ENCODE measurements at regions not wholly inside any gene's neighbourhood (a gene's known extent, or its start where the extent isn't known, plus 50 kb on each side); places are given as distances from the start of the nearest gene placed in this dataset.
A peak's percentile ranks its signal among the peaks of the same experiment; 100 is the strongest.

DNA sequence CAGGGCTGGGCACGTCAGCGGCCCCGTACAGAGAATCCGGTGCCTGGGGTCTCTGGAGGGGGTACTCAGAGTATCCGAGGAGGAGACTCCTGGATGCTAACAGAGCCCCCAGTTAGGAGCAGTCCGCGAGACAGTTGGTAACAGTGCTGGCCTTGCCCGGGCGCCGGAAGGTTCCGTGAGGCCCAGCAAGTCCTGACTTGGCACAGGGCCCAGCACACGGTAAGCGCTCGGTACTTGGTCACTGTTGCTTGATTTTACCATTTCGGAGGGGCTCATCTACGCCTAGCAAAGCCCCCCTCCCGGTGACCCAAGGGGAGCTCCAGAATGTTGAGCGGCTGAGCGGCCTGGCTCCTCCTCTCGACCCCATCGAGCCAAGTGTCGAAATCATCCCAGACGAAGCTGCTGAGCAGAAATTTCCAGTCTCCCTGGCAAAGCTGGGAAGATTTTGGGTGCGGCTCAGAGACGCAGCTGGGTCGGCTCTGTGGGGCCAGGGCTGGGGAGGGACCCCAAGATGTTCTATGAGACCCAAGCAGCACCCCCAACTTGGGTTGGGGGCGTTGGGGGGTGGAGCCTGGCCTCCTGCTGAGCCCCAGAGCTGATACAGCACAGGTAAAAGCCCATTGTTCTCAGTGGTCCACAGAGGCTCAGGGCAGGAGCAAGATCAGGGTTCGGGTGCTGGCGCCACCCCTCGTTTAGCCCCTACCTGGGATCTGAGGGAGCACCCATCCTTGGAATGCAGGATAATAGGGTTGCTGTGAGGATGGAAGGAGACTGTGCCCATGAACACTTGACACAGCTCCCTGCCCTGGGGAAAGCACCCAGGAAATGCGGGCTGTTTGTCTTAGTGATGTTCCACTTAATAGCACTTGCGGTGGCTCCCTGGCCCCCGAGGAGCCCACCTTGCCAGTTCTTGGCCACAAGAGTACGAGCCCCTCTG lies 137.2 kb downstream of the C9orf50 start:
- whole genome bisulfite sequencing, 3 donors: 10 to 15% (median 12%) methylated on average over 30 to 34 of the region's 34 CpGs
- peak overlapping the region; percentile 100 for H3K27ac ChIP-seq
- ATAC-seq (peak; percentile 54 to 76 (median 58)), DNase-seq (peak; percentile 89 to 94)
- intact Hi-C loops (cut with DNase I): loop anchor here (5.0 kb wide), 1 partner anchor 71 kb away; no protein-coding TSS in a partner anchor
- H3K4me3 ChIP-seq: peak overlapping the region; percentile 74
- no peaks in the 10 kb centered on the region for H3K27me3 ChIP-seq (ENCODE audit: insufficient read depth in 3 of 3, low read length in 2 of 3)
- peaks cover 31% of the 10 kb centered on the region for H3K4me1 ChIP-seq
- H3K36me3 ChIP-seq (ENCODE audit: insufficient read depth in 1 of 2, low read depth in 1 of 2): no peaks in the 10 kb centered on the region
- TF ChIP-seq, protein P1, sequence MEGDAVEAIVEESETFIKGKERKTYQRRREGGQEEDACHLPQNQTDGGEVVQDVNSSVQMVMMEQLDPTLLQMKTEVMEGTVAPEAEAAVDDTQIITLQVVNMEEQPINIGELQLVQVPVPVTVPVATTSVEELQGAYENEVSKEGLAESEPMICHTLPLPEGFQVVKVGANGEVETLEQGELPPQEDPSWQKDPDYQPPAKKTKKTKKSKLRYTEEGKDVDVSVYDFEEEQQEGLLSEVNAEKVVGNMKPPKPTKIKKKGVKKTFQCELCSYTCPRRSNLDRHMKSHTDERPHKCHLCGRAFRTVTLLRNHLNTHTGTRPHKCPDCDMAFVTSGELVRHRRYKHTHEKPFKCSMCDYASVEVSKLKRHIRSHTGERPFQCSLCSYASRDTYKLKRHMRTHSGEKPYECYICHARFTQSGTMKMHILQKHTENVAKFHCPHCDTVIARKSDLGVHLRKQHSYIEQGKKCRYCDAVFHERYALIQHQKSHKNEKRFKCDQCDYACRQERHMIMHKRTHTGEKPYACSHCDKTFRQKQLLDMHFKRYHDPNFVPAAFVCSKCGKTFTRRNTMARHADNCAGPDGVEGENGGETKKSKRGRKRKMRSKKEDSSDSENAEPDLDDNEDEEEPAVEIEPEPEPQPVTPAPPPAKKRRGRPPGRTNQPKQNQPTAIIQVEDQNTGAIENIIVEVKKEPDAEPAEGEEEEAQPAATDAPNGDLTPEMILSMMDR (IDR thresholded peaks at IDR 0.05): no peak
- H3K9me3 ChIP-seq: no peaks in the 10 kb centered on the region

DNA sequence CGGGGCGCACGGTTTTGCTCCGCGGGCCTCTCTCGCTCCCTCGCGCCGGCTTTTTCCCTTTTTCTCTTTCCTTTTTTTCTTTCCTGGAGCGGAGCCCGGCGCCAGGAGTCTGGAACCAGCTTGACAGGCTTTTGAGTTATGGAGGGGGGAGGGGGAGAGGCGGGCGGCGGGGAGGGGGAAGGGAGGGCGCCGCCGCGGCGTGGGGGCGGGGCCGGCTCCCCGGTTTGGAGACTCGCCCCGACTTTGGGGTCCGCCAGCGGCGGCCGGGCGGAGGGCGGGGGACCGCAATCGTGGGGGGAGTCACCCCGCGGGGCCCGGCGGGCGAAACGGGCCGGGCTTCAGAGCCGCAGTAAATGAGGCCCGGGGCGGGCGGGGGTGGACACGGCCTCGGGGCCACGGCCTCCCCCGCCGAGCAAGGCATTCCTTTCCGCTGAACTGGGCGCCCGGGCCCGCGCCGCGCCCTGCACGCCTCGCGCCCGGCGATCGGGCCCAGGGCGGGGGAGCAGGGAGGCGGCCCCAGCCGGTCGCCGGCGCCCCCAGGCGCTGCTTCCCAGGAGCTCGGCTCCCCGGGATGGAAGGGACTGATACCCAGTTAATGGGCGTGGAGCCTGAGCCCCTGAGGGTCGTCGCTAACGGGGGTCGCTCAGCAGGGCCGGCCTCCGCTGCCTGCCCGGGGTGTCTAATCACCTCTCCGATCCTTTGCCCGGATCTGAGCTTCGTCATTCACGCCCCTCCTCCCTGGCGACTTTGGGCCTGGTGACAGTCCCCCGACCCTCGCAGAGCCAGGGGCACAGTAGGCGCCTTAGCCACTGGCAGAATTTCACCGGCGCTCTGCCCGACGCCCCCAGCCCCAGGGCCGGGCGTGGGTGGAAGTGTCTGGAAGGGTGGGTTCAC lies 138.1 kb downstream of the C9orf50 start:
- Histone ChIP-seq H3K4me3 (peak overlapping the region; percentile 74), H3K36me3 (ENCODE audit: insufficient read depth in 1 of 2, low read depth in 1 of 2) (no peaks in the 10 kb centered on the region), H3K4me1 (peaks cover 30% of the 10 kb centered on the region), H3K27me3 (ENCODE audit: insufficient read depth in 3 of 3, low read length in 2 of 3) (no peaks in the 10 kb centered on the region), H3K9me3 (no peaks in the 10 kb centered on the region), H3K27ac (peak overlapping the region; percentile 100)
- ATAC-seq: peak; percentile 72 to 79 (median 76)
- TF ChIP-seq, protein P1 (IDR thresholded peaks at IDR 0.05): no peak
- DNase-seq: peak; percentile 89 to 92
- intact Hi-C loops (cut with DNase I): loop anchor here (5.0 kb wide), 1 partner anchor 70 kb away; no protein-coding TSS in a partner anchor
- 1% methylated on average over 43 to 93 of the region's 93 CpGs for WGBS, 3 donors

DNA sequence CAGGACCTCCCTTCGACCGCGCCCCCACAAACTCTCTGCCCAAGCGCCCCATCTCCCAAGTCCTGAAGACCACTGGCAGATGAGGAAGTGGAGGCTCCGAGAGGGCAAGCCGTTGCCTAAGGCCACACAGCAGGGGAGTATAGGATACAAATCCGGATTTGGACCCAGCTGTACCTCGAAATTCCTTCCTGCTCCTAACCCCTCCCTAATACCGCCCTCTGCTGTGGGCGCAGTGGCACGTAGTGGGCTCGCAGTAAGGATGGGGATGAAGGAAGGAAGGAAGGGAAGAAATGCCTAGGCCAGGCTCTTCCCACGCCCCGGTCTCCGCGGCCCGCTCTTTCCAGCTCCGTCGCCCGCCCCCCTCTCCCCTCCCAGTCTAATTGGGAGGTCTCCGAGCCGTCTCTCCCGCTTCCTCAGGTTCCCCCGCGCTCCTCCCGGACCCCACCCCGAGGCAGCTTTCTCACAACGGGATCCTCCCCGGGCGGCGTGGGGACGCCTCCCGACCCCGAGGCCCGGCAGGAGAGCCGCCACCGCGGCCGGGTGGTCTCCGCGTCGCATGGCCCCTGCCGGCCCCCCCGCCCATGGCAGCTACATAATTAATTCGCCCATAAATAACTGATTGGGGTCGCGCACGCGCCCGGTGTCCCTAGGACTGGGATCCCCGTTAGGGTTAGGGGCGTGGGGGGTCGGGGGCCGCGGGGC lies 138.9 kb downstream of the C9orf50 start:
- DNase-seq (no peak), ATAC-seq (peak; percentile 3 to 10 (median 6))
- Histone ChIP-seq H3K4me1 (peaks cover 22% of the 10 kb centered on the region), H3K4me3 (peak overlapping the region; percentile 74), H3K36me3 (ENCODE audit: insufficient read depth in 1 of 2, low read depth in 1 of 2) (no peaks in the 10 kb centered on the region), H3K9me3 (no peaks in the 10 kb centered on the region), H3K27me3 (ENCODE audit: insufficient read depth in 3 of 3, low read length in 2 of 3) (no peaks in the 10 kb centered on the region), H3K27ac (peak overlapping the region; percentile 100)
- WGBS, 3 donors: 19 to 25% (median 19%) methylated on average over 48 to 55 of the region's 55 CpGs
- TF ChIP-seq, protein P1 (IDR thresholded peaks at IDR 0.05): no peak
- intact Hi-C loops (cut with DNase I): loop anchor here (5.0 kb wide), 1 partner anchor 70 kb away; no protein-coding TSS in a partner anchor

DNA sequence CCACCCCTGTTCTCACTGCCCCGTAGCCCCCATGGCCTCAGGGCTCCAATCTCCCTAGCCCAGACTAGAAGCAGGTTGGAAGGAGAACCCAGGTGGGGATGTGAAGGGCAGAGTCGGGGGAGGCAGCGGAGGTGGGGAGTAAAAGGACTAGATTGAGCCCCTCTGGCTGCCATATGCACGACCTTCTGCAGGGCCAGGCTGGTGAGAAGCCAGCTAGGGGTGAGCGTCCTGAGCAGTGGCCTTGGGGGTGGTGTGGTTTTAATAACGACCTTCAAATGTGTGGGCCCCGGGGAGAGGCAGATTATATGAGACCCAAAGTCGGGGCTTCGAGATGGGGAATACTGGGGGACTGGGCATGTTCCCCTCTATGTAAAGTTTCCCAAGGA lies 139.5 kb downstream of the C9orf50 start:
- no peak for DNase-seq
- Histone ChIP-seq H3K9me3 (no peaks in the 10 kb centered on the region), H3K27me3 (ENCODE audit: insufficient read depth in 3 of 3, low read length in 2 of 3) (no peaks in the 10 kb centered on the region), H3K4me3 (no peak overlapping the region), H3K27ac (peak overlapping the region; percentile 100), H3K36me3 (ENCODE audit: insufficient read depth in 1 of 2, low read depth in 1 of 2) (no peaks in the 10 kb centered on the region), H3K4me1 (peaks cover 17% of the 10 kb centered on the region)
- WGBS, 3 donors: 83 to 88% (median 85%) methylated on average over 9 of the region's 9 CpGs
- no peak for ATAC-seq
- TF ChIP-seq, protein P1 (IDR thresholded peaks at IDR 0.05): no peak
- intact Hi-C loops (cut with DNase I): loop anchor here (5.0 kb wide), 1 partner anchor 69 kb away; no protein-coding TSS in a partner anchor

Data from psoas muscle (tissue), 7 donors.